GM12878 (cell line): ENCODE measurements at regions not wholly inside any gene's neighbourhood (a gene's known extent, or its start where the extent isn't known, plus 50 kb on each side); places are given as distances from the start of the nearest gene placed in this dataset.

Source experiments
- ATAC-seq: fragments of 200-7000 bp; cut with Tn5 transposase; 3 replicates; pipeline ENCODE4 v1.9.1; 2020; ENCODE audit warnings: mild to moderate bottlenecking, moderate library complexity
- BruUV-seq: library from RNA; stranded (reverse); fragments of 400-500 nt; replicated peaks from 2 replicates; lab custom pipeline; 2021; lab: Mats Ljungman, UMichigan
- CTCF ChIA-PET: fragments of 300-600 bp; sonication (Branson Sonifier 250); formaldehyde crosslinking; extraction: SDS; loops from one replicate; lab custom pipeline; 2021; ENCODE audit warnings: inconsistent platforms; lab: Yijun Ruan, JAX
- POLR2A ChIA-PET: fragments of 350-600 bp; formaldehyde crosslinking; extraction: SDS; loops from one replicate; lab custom pipeline; 2021; ENCODE audit warnings: inconsistent platforms; lab: Charles Lee
- RAD21 ChIA-PET: fragments of 300-600 bp; sonication (Branson Sonifier 250); formaldehyde crosslinking; loops from one replicate; lab custom pipeline; 2023; ENCODE audit warnings: antibody characterized with exemption; ENCODE audit not compliant: unreplicated experiment; lab: Charles Lee
- SMC1A ChIA-PET: fragments of 300-600 bp; sonication (Branson Sonifier 250); formaldehyde crosslinking; loops from one replicate; lab custom pipeline; 2023; ENCODE audit not compliant: unreplicated experiment, uncharacterized antibody; lab: Charles Lee
- DNase-seq: peaks from one replicate; pipeline ENCODE4 v3.0.0-alpha.2; 2011; ENCODE audit warnings: low read depth, low spot score
- FAIRE-seq: peaks from 3 replicates; lab custom pipeline; 2011; peaks lifted over from hg19 to GRCh38; lab: Jason Lieb, UNC
- H2AFZ ChIP-seq: 2 replicates; pipeline ENCODE4 v1.6.0; 2011; ENCODE audit warnings: low read depth, low read length, control low read depth; ENCODE audit not compliant: control insufficient read depth
- H3K27ac ChIP-seq: 2 replicates; pipeline ENCODE4 v1.5.1; 2011; ENCODE audit warnings: control low read depth; ENCODE audit not compliant: control insufficient read depth, insufficient read depth
- H3K27me3 ChIP-seq, 2 experiments: replicated peaks in 1 of 2; 2 replicates each; pipeline versions ENCODE4 v1.6.0 to v1.6.1; 2011; ENCODE audit warnings: low read length in 1 of 2; ENCODE audit not compliant: control insufficient read depth in 2 of 2, insufficient read depth in 2 of 2
- H3K36me3 ChIP-seq, 2 experiments: 2 replicates each; pipeline ENCODE4 v1.5.1; 2011; ENCODE audit warnings: low read length in 1 of 2; ENCODE audit not compliant: control insufficient read depth in 2 of 2, insufficient read depth in 2 of 2
- H3K4me1 ChIP-seq: 2 replicates; pipeline ENCODE4 v1.6.1; 2011; ENCODE audit warnings: mild to moderate bottlenecking, low read length, moderate library complexity, mixed read lengths; ENCODE audit not compliant: control insufficient read depth, insufficient read depth
- H3K4me2 ChIP-seq: 2 replicates; pipeline ENCODE4 v1.6.0; 2011; ENCODE audit warnings: control low read depth; ENCODE audit not compliant: control insufficient read depth, insufficient read depth
- H3K4me3 ChIP-seq: fragments of 200-600 bp; sonication (generic); 2 replicates; pipeline ENCODE4 v1.5.1; 2016
- H3K79me2 ChIP-seq: 2 replicates; pipeline ENCODE4 v1.6.0; 2011; ENCODE audit warnings: low read length; ENCODE audit not compliant: control insufficient read depth, insufficient read depth
- H3K9ac ChIP-seq: 2 replicates; pipeline ENCODE4 v1.8.0; 2011; ENCODE audit warnings: low read length, control low read depth, mixed read lengths; ENCODE audit not compliant: control insufficient read depth, insufficient read depth
- H3K9me3 ChIP-seq: replicated peaks from 3 replicates; pipeline ENCODE4 v1.5.1; 2011; ENCODE audit warnings: mild to moderate bottlenecking, low read length; ENCODE audit not compliant: control insufficient read depth, insufficient read depth
- H4K20me1 ChIP-seq: 2 replicates; pipeline ENCODE4 v1.6.0; 2011; ENCODE audit not compliant: control insufficient read depth, insufficient read depth
- ATF2 ChIP-seq: IDR thresholded peaks from 2 replicates; pipeline ENCODE4 v1.6.1; 2012; ENCODE audit warnings: low read length, inconsistent platforms
- BCL11A ChIP-seq: IDR thresholded peaks from 2 replicates; pipeline ENCODE4 v1.6.1; 2011; ENCODE audit warnings: low read depth, low read length
- CBX5 ChIP-seq: sonication (generic); IDR thresholded peaks from 2 replicates; pipeline ENCODE4 v1.6.1; 2016; ENCODE audit warnings: low read depth, moderate library complexity, mild to moderate bottlenecking, inconsistent platforms
- DPF2 ChIP-seq: fragments of 450-650 bp; IDR thresholded peaks from 2 replicates; pipeline ENCODE4 v1.6.1; 2017; ENCODE audit warnings: mild to moderate bottlenecking
- FOXM1 ChIP-seq: IDR thresholded peaks from 2 replicates; pipeline ENCODE4 v1.6.1; 2012; ENCODE audit warnings: low read depth, mild to moderate bottlenecking, inconsistent platforms, low read length, moderate library complexity
- IKZF1 ChIP-seq: fragments of 450-650 bp; conservative IDR thresholded peaks from 2 replicates; pipeline ENCODE4 v1.6.1; 2017; ENCODE audit warnings: antibody characterized with exemption, mild to moderate bottlenecking
- IKZF2 ChIP-seq, 2 experiments: fragments of 450-650 bp; IDR thresholded peaks; 2 replicates each; pipeline ENCODE4 v1.6.1; 2017; ENCODE audit warnings: mild to moderate bottlenecking in 2 of 2, moderate library complexity in 2 of 2
- IRF4 ChIP-seq: IDR thresholded peaks from 2 replicates; pipeline ENCODE4 v1.6.1; 2011; ENCODE audit warnings: low read depth, low read length
- JUNB ChIP-seq: IDR thresholded peaks from 2 replicates; pipeline ENCODE4 v1.6.1; 2016; ENCODE audit warnings: antibody characterized with exemption, mild to moderate bottlenecking
- KAT2A ChIP-seq: conservative IDR thresholded peaks from 2 replicates; pipeline ENCODE4 v1.6.1; 2011; ENCODE audit warnings: low read depth, low read length; ENCODE audit not compliant: control insufficient read depth
- MEF2A ChIP-seq: IDR thresholded peaks from 2 replicates; pipeline ENCODE4 v1.6.1; 2011; ENCODE audit warnings: low read depth, mild to moderate bottlenecking, low read length, moderate library complexity; ENCODE audit not compliant: insufficient read depth
- POLR2A ChIP-seq: IDR thresholded peaks from 2 replicates; pipeline ENCODE4 v1.6.1; 2011; ENCODE audit warnings: low read depth, mild to moderate bottlenecking, low read length
- SIN3A ChIP-seq: IDR thresholded peaks from 2 replicates; pipeline ENCODE4 v1.6.1; 2012; ENCODE audit warnings: low read depth, low read length, improper control_type of control experiment
- TARDBP ChIP-seq: IDR thresholded peaks from 2 replicates; pipeline ENCODE4 v1.6.1; 2016; ENCODE audit warnings: borderline replicate concordance
- YY1 ChIP-seq: IDR thresholded peaks from 2 replicates; pipeline ENCODE4 v1.6.1; 2011; ENCODE audit warnings: low read depth, mild to moderate bottlenecking, low read length
- ZBTB11 ChIP-seq: fragments of 450-650 bp; formaldehyde crosslinking; IDR thresholded peaks from 2 replicates; pipeline ENCODE4 v1.5.0; 2022; ENCODE audit warnings: mild to moderate bottlenecking, missing genetic modification characterization
- ZNF217 ChIP-seq: fragments of 450-650 bp; IDR thresholded peaks from 2 replicates; pipeline ENCODE4 v1.6.1; 2017; ENCODE audit warnings: antibody characterized with exemption, mild to moderate bottlenecking
- in situ Hi-C: fragments of 300-500 bp; cut with MboI; formaldehyde crosslinking; loops from 9 replicates; pipeline ENCODE4 v1.14.3; 2018; ENCODE audit warnings: mixed read lengths
- intact Hi-C: fragments of 100-400 bp; cut with micrococcal nuclease; formaldehyde crosslinking; loops from one replicate; pipeline ENCODE4 v1.14.2; 2022; ENCODE audit not compliant: unreplicated experiment

- H3K27ac ChIP-seq: peak overlapping the region; percentile 43; the same call in 1 of the 2 replicates
- H3K36me3 ChIP-seq: no peaks in the 10 kb centered on the region
- no peak overlapping the region for H3K9ac ChIP-seq
- no peaks in the 10 kb centered on the region for H3K79me2 ChIP-seq
- ChIA-PET CTCF (interaction anchor here (0.6 kb wide), 1 partner anchor 667 kb away, joined by 4 read pairs; no protein-coding TSS in a partner anchor), POLR2A (no interaction called here), SMC1A (no interaction called here), RAD21 (no interaction called here)
- in situ Hi-C loops: no loop called here
- TF ChIP-seq JUNB: peak; percentile 56; the same call in 1 of the 2 replicates
- TF ChIP-seq MEF2A: 0 out of 2 replicates have a peak, but pooled peaks have one; percentile 16
- TF ChIP-seq IKZF1: 0 out of 2 replicates have a peak, but pooled peaks have one; percentile 29
- TF ChIP-seq KAT2A: no peak
- no peak for TF ChIP-seq ZNF217
- TF ChIP-seq YY1: 0 out of 2 replicates have a peak, but pooled peaks have one; percentile 23
- 0 out of 2 replicates have a peak, but pooled peaks have one; percentile 31 for TF ChIP-seq CBX5
- TF ChIP-seq POLR2A: no peak
- TF ChIP-seq ZBTB11 (CRISPR knock-in tag): no peak
- TF ChIP-seq SIN3A: no peak
- no peak for TF ChIP-seq TARDBP
- TF ChIP-seq ATF2: peak; percentile 39; the same call in 1 of the 2 replicates
- peak; percentile 19; the same call in 1 of the 2 replicates for TF ChIP-seq FOXM1
- peak; percentile 71; the same call in 1 of the 2 replicates for TF ChIP-seq IRF4
- 0 out of 4 replicates have a peak, but pooled peaks of 1 of the 2 experiments have one; percentile 12 for TF ChIP-seq IKZF2 (IDR thresholded peaks at IDR 0.05)
- peak; percentile 28; the same call in 1 of the 2 replicates for TF ChIP-seq BCL11A
- TF ChIP-seq DPF2: 0 out of 2 replicates have a peak, but pooled peaks have one; percentile 33
- FAIRE-seq (no peak), ATAC-seq (peak; percentile 55), DNase-seq (peak; percentile 19)
- H3K4me3 ChIP-seq: no peak overlapping the region
- no peaks in the 10 kb centered on the region for H3K9me3 ChIP-seq
- H2AFZ ChIP-seq: no peak overlapping the region
- H3K4me1 ChIP-seq: peaks cover 3% of the 10 kb centered on the region; the same call in 1 of the 2 replicates
- no peaks in the 10 kb centered on the region for H4K20me1 ChIP-seq
- H3K4me2 ChIP-seq: no peak overlapping the region
- no peaks in the 10 kb centered on the region for H3K27me3 ChIP-seq
- no TSS peak for BruUV-seq
- intact Hi-C loops: no loop called here
These were observed 421.7 kb downstream of the SPATA31D1 start for GRCh38 chr9:82410306-82410705.
